Heart right ventricle (tissue), 16 donors: ENCODE measurements at regions not wholly inside any gene's neighbourhood (a gene's known extent, or its start where the extent isn't known, plus 50 kb on each side); places are given as distances from the start of the nearest gene placed in this dataset.

Experiments
- ATAC-seq, 8 donors: fragments of 200-7000 bp; cut with Tn5 transposase; one replicate each; pipeline ENCODE4 v1.9.1; 2020; ENCODE audit warnings: mild to moderate bottlenecking in 8 of 8, moderate library complexity in 8 of 8, moderate number of reproducible peaks in 1 of 8
- DNase-seq, 2 donors: peaks; one replicate each; pipeline ENCODE4 v3.0.0-alpha.2; 2020
- H3K27ac ChIP-seq, 10 donors: fragments of 200-600 bp; sonication (generic) in 2 of 10; one replicate each; pipeline versions ENCODE4 v1.5.0 to v1.8.0; 2020 to 2022; ENCODE audit warnings: mild to moderate bottlenecking in 3 of 10
- H3K27me3 ChIP-seq, 7 donors: fragments of 200-600 bp; one replicate each; pipeline ENCODE4 v1.8.0; 2021 to 2022; ENCODE audit warnings: mild to moderate bottlenecking in 2 of 7
- H3K36me3 ChIP-seq, 9 donors: fragments of 200-600 bp; sonication (generic) in 1 of 9; one replicate each; pipeline versions ENCODE4 v1.5.0 to v1.8.0; 2020 to 2022; ENCODE audit warnings: mild to moderate bottlenecking in 2 of 9
- H3K4me1 ChIP-seq, 9 donors: fragments of 200-600 bp; sonication (generic) in 1 of 9; one replicate each; pipeline versions ENCODE4 v1.5.0 to v1.8.0; 2020 to 2022; ENCODE audit warnings: mild to moderate bottlenecking in 4 of 9
- H3K4me3 ChIP-seq, 10 donors: fragments of 200-600 bp; sonication (generic) in 2 of 10; one replicate each; pipeline versions ENCODE4 v1.5.0 to v1.8.0; 2020 to 2022; ENCODE audit warnings: mild to moderate bottlenecking in 7 of 10, moderate library complexity in 2 of 10
- H3K9me3 ChIP-seq, 11 donors: fragments of 200-600 bp in 10 of 11; sonication (generic) in 2 of 11; one replicate each; pipeline versions ENCODE4 v1.5.0 to v1.8.0; 2013 to 2022; ENCODE audit warnings: mild to moderate bottlenecking in 2 of 11, control low read depth in 1 of 11, moderate library complexity in 1 of 11
- WGBS, 2 donors: extraction: QIAGEN DNeasy Blood & Tissue Kit; methylation state at CpG; one replicate each; pipeline ENCODE4 v1.1.7; 2013; ENCODE audit warnings: inconsistent platforms in 1 of 2; 5-methylcytosine and 5-hydroxymethylcytosine counted together
- intact Hi-C, 10 donors: fragments of 100-400 bp; cut with DNase I; formaldehyde crosslinking; loops; one replicate each; pipeline versions ENCODE4 v1.11.1 to v1.14.2; 2022
- TF ChIP-seq, protein P1 (sequence below), 9 donors: fragments of 200-600 bp; sonication (generic) in 2 of 9; IDR thresholded peaks; one replicate each; pipeline versions ENCODE4 v1.5.0 to v1.8.0; 2021 to 2022; ENCODE audit warnings: antibody characterized with exemption in 9 of 9, mild to moderate bottlenecking in 5 of 9, moderate library complexity in 1 of 9
- donor health status: Arrhythmogenic right ventricular cardiomyopathy.
- donor health status: ischemic (EF 13 %, LVEDD 7.1; RV severe dilation, severe dysfunction).
- donor health status: healthy with polysubstance abuse.
- donor health status: DM: no; HTN: yes; CAD: no.
- donor health status: DM: no; HTN: no; CAD: no.
- donor health status: ischemic (EF 25% LVEDD 6.9; RV normal size, moderate dysfunction).
- donor health status: ischemic (EF 25% LVEDD 5.7; RV mildly dilated, moderate dysfunction).
- donor health status: healthy.
- donor health status: DM: yes; HTN: yes; CAD: no.
- donor health status: Ischemic cardiomyopathy.
- donor health status: ischemic (EF 35%, LVEDD 5.7; RV mildly dilated, moderate dysfunction).
- donor health status: nonischemic (EF 11% LVEDD 7.7; RV severe dilation, severe dysfunction).
- donor health status: DM: yes; HTN: yes; CAD: no.
- donor health status: PGD.
- donor health status: ischemic (EF 29% LVEDD 5.4; RV normal size, mild dysfunction).
- donor health status: nonischemic (EF 23%, LVEDD 6.1; RV moderate dilation, normal function).

DNA sequence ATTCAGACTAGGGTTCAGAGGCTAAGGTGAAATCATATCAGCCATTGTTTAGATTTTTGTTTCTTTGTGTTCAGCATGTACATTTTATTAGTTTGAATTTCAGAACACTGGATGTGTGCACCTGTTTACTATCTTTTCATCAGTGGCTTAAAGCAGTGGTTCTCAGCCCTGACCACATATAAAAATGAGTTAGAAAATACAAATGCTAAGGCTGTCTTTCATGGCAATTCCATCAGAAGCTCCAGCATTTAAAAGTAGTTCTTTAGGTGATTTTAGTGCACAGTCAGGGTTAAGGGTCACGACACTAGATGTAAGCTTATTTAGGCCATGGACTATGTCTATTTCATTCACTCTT lies 213.5 kb downstream of the NECTIN3 start:
- Histone ChIP-seq H3K36me3 (no peaks in the 10 kb centered on the region), H3K4me1 (no peaks in the 10 kb centered on the region), H3K27ac (no peak overlapping the region), H3K27me3 (no peaks in the 10 kb centered on the region), H3K9me3 (no peaks in the 10 kb centered on the region), H3K4me3 (no peak overlapping the region)
- DNase-seq (no peak), ATAC-seq (no peak)
- TF ChIP-seq, protein P1, sequence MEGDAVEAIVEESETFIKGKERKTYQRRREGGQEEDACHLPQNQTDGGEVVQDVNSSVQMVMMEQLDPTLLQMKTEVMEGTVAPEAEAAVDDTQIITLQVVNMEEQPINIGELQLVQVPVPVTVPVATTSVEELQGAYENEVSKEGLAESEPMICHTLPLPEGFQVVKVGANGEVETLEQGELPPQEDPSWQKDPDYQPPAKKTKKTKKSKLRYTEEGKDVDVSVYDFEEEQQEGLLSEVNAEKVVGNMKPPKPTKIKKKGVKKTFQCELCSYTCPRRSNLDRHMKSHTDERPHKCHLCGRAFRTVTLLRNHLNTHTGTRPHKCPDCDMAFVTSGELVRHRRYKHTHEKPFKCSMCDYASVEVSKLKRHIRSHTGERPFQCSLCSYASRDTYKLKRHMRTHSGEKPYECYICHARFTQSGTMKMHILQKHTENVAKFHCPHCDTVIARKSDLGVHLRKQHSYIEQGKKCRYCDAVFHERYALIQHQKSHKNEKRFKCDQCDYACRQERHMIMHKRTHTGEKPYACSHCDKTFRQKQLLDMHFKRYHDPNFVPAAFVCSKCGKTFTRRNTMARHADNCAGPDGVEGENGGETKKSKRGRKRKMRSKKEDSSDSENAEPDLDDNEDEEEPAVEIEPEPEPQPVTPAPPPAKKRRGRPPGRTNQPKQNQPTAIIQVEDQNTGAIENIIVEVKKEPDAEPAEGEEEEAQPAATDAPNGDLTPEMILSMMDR (IDR thresholded peaks at IDR 0.05) = no peak
- intact Hi-C loops = no loop called here
- WGBS, 2 donors = 91 to 93% methylated on average over 1 of the region's 1 CpG

DNA sequence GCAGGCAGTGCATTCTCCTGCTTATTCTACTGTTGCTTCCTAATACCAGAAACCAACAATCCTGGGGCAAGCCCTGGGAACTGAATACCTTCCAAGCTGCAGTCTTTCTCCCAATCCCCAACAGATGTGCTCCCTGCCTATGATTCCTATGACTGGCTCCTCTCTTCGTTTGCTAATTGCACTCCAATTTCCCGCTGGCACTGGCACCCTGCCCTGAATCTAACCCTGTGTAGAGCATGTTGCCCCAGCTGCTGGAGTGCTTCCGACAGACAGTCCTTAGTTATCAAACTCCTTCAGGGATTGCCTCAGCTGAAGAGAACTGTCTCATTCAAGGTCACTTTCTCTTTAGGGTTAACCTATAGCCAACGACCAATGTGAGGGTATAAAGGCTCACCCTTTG lies 214.1 kb downstream of the NECTIN3 start:
- Histone ChIP-seq H3K36me3 (no peaks in the 10 kb centered on the region), H3K4me1 (no peaks in the 10 kb centered on the region), H3K9me3 (no peaks in the 10 kb centered on the region), H3K27ac (no peak overlapping the region), H3K27me3 (no peaks in the 10 kb centered on the region), H3K4me3 (no peak overlapping the region)
- intact Hi-C loops = no loop called here
- TF ChIP-seq, protein P1 (IDR thresholded peaks at IDR 0.05) = no peak
- ATAC-seq = no peak
- WGBS, 2 donors = 59 to 60% methylated on average over 4 of the region's 4 CpGs
- no peak for DNase-seq

DNA sequence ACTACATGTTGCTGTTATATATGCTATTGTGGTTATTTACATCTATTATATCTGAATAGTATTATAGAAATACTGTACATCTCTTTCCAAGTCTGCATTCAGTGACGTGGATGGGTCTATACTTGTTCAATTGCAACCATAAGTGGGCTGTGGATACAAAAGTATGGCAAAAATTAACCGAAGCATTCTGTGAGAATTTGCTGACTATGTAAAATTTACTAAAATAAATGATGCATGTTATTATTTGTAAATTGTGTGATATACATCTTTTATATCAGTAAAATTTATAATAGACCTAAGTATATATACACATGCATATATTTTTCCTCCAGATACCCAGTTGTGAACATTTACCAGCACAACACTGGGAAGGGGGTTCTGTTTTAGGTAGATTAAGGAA lies 215.1 kb downstream of the NECTIN3 start:
- intact Hi-C loops = no loop called here
- WGBS, 2 donors = 85 to 91% methylated on average over 2 of the region's 2 CpGs

DNA sequence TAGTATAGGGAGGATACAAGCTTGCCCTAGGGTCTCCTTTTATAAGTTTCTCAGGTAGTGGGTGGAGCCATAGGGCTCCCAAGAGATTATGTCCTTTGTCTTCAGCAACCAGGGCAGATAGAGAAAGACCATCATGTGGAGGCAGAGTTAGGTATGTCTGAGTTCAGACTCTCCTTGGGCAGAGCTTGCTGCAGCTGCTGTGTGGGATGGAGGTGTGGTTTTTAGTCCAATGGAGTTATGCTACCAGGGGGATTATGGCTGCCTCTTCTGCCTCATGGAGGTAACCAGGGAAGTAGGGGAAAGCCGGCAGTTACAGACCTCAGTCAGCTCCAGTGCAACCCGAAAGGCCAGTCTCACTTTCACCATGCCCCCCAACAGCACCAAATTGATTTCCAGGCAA lies 220.5 kb downstream of the NECTIN3 start:
- no peak for ATAC-seq
- Histone ChIP-seq H3K4me3 (no peak overlapping the region), H3K27ac (no peak overlapping the region), H3K9me3 (no peaks in the 10 kb centered on the region), H3K36me3 (no peaks in the 10 kb centered on the region), H3K4me1 (no peaks in the 10 kb centered on the region), H3K27me3 (no peaks in the 10 kb centered on the region)
- no peak for DNase-seq
- 95 to 97% methylated on average over 2 of the region's 2 CpGs for WGBS, 2 donors
- intact Hi-C loops = no loop called here
- TF ChIP-seq, protein P1 (IDR thresholded peaks at IDR 0.05) = no peak

More for the DNA sequence above, 215.1 kb downstream of the NECTIN3 start:
- Histone ChIP-seq H3K9me3 (no peaks in the 10 kb centered on the region), H3K27me3 (no peaks in the 10 kb centered on the region), H3K4me3 (no peak overlapping the region), H3K27ac (no peak overlapping the region), H3K4me1 (no peaks in the 10 kb centered on the region), H3K36me3 (no peaks in the 10 kb centered on the region)
- DNase-seq (no peak), ATAC-seq (no peak)
- TF ChIP-seq, protein P1 (IDR thresholded peaks at IDR 0.05) = no peak

DNA sequence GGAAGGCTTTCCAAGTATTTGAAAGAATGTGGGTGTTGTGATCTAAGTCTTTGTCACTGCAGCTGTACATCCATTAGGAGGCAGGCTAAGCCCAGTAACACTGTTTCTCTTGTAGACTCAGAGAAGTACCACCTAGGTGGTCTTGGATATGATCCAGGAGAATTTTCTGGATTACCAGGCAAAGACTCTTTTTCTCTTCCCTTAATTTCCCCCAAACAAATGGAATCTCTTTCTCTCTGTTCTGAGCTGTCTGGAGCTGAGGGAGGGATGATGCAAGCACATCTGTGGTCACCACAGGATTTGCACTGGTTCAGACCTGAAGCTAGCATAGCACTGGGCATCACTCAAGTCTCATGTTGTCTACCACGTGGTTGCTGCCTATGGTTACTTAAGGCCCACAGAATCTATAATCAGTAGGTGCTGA lies 227.6 kb downstream of the NECTIN3 start:
- TF ChIP-seq, protein P1 (IDR thresholded peaks at IDR 0.05) = no peak
- 48 to 53% methylated on average over 1 of the region's 1 CpG for WGBS, 2 donors
- H3K27me3 ChIP-seq = no peaks in the 10 kb centered on the region
- no peak overlapping the region for H3K27ac ChIP-seq
- H3K4me1 ChIP-seq = no peaks in the 10 kb centered on the region
- H3K4me3 ChIP-seq = no peak overlapping the region
- intact Hi-C loops = no loop called here
- DNase-seq (no peak), ATAC-seq (no peak)
- H3K9me3 ChIP-seq = no peaks in the 10 kb centered on the region
- no peaks in the 10 kb centered on the region for H3K36me3 ChIP-seq
